ENCODE measurements at regions not wholly inside any gene's neighbourhood (a gene's known extent, or its start where the extent isn't known, plus 50 kb on each side); places are given as distances from the start of the nearest gene placed in this dataset.
"Not testable (repeated sequence)": the region's sequence is repeated elsewhere in the genome, so short reads cannot be mapped to it uniquely, and the experiment has no call there.

- no peak for TF ChIP-seq SP1 (CRISPR knock-in tag; conservative IDR thresholded peaks at IDR 0.05)
Measured at GRCh38 chr6:144920391-144920961, 635.3 kb downstream of the UTRN start (continued).

DNA sequence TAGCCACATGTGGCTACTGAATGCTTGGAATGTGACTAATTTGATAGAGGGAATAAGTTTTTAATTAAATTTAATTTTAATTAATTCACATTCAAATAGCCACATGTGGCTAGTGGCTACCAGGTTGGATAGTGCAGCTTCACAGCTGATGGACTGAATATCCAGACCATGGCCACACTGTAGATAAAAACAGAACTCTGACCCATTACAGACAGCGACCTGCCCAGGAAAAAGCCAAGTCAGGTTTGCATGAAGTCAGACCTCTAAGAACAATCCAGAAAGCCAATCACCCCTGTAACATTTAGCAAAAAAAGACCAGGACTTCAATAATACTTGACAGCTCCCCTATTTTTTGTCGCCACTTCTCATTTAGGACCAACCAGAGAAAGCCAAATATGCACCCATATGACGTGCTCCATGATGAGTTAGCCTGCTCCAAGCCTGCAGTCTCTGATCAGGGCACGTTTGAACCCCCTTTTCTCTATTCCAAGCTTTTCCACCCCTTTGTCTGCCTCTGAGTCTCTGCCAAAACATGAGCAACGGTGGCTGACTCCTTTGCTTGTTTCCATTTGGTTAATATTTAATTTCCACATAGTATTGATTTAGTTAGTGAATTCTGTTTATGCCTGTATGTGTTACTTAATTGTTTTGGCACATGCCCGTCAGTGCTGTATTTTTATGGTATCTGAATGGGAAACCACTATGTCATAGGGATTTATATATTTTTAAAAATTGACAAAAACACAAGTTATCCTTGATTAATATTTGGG lies 636.3 kb downstream of the UTRN start:
- no peak for TF ChIP-seq CREB1 (CRISPR knock-in tag; IDR thresholded peaks at IDR 0.05)
- no peak for TF ChIP-seq FOXJ3 (CRISPR knock-in tag; IDR thresholded peaks at IDR 0.05; ENCODE audit: borderline replicate concordance)
- no peak for TF ChIP-seq FOXP1 (CRISPR knock-in tag; IDR thresholded peaks at IDR 0.05; ENCODE audit: borderline replicate concordance)
- no peak for TF ChIP-seq GTF2I (CRISPR knock-in tag; conservative IDR thresholded peaks at IDR 0.05)
- no peak for TF ChIP-seq ZNF423 (CRISPR knock-in tag; IDR thresholded peaks at IDR 0.05)
- TF ChIP-seq ZBTB21 (CRISPR knock-in tag; IDR thresholded peaks at IDR 0.05; ENCODE audit: borderline replicate concordance): no peak
- no peak for TF ChIP-seq ATF3 (CRISPR knock-in tag; conservative IDR thresholded peaks at IDR 0.05)
- TF ChIP-seq ZNF232 (CRISPR knock-in tag; IDR thresholded peaks at IDR 0.05): no peak
- no peak for TF ChIP-seq MAX (CRISPR knock-in tag; IDR thresholded peaks at IDR 0.05)
- TF ChIP-seq, protein P1, sequence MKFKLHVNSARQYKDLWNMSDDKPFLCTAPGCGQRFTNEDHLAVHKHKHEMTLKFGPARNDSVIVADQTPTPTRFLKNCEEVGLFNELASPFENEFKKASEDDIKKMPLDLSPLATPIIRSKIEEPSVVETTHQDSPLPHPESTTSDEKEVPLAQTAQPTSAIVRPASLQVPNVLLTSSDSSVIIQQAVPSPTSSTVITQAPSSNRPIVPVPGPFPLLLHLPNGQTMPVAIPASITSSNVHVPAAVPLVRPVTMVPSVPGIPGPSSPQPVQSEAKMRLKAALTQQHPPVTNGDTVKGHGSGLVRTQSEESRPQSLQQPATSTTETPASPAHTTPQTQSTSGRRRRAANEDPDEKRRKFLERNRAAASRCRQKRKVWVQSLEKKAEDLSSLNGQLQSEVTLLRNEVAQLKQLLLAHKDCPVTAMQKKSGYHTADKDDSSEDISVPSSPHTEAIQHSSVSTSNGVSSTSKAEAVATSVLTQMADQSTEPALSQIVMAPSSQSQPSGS (CRISPR knock-in tag; IDR thresholded peaks at IDR 0.05; ENCODE audit: borderline replicate concordance, low read depth): no peak
- no peak for TF ChIP-seq ZNF416 (CRISPR knock-in tag; IDR thresholded peaks at IDR 0.05)
- ChIA-PET POLR2A (no interaction called here), CTCF (no interaction called here)
- Mint-ChIP-seq H3K9me3 (peaks cover 11% of the 10 kb centered on the region), H3K4me1 (peaks cover 26% of the 10 kb centered on the region), H3K27me3 (ENCODE audit: low read depth) (peaks cover 14% of the 10 kb centered on the region), H3K36me3 (peaks cover 2% of the 10 kb centered on the region; the same call in 1 of the 2 replicates), H3K27ac (no peak overlapping the region), H3K4me3 (no peak overlapping the region)
- ATAC-seq (no peak), DNase-seq (ENCODE audit: low spot score) (no peak)

- Mint-ChIP-seq H3K27me3 (ENCODE audit: low read depth) (peaks cover 14% of the 10 kb centered on the region), H3K4me1 (peaks cover 26% of the 10 kb centered on the region), H3K9me3 (peaks cover 8% of the 10 kb centered on the region; the same call in 1 of the 2 replicates), H3K4me3 (no peak overlapping the region), H3K36me3 (peaks cover 2% of the 10 kb centered on the region; the same call in 1 of the 2 replicates), H3K27ac (no peak overlapping the region)
- TF ChIP-seq GABPB1 (CRISPR knock-in tag; IDR thresholded peaks at IDR 0.05) (no peak), ZNF263 (CRISPR knock-in tag; IDR thresholded peaks at IDR 0.05; ENCODE audit: low read depth) (no peak), ZNF317 (CRISPR knock-in tag; IDR thresholded peaks at IDR 0.05; ENCODE audit: borderline replicate concordance, low read depth) (no peak), CTCF (IDR thresholded peaks at IDR 0.05) (no peak), SMAD3 (CRISPR knock-in tag; IDR thresholded peaks at IDR 0.05; ENCODE audit: borderline replicate concordance) (no peak), ZBTB21 (CRISPR knock-in tag; IDR thresholded peaks at IDR 0.05; ENCODE audit: borderline replicate concordance) (no peak), NFE2L1 (CRISPR knock-in tag; IDR thresholded peaks at IDR 0.05) (no peak), ARID4B (CRISPR knock-in tag; IDR thresholded peaks at IDR 0.05; ENCODE audit: borderline replicate concordance) (no peak)
- POLR2A ChIA-PET: interaction anchor here (0.6 kb wide), 1 partner anchor 25 kb away, joined by 3 read pairs; no protein-coding TSS in a partner anchor
- no peak for ATAC-seq
- DNase-seq (ENCODE audit: low spot score): no peak
- CTCF ChIA-PET: no interaction called here
Measured at GRCh38 chr6:144922120-144922722, 637.1 kb downstream of the UTRN start.

- ATAC-seq; CTCF ChIA-PET; H3K27ac Mint-ChIP-seq; POLR2A ChIA-PET; H3K4me3 Mint-ChIP-seq; H3K9me3 Mint-ChIP-seq; H3K36me3 Mint-ChIP-seq; DNase-seq (ENCODE audit: low spot score): not testable (repeated sequence)
- peaks cover 26% of the 10 kb centered on the region for H3K4me1 Mint-ChIP-seq
- peaks cover 14% of the 10 kb centered on the region for H3K27me3 Mint-ChIP-seq (ENCODE audit: low read depth)
Measured at GRCh38 chr6:144922771-144923490, 637.8 kb downstream of the UTRN start.

Measured in WTC11 (cell line).